Activated T-cell treated with anti-CD3 and anti-CD28 coated beads, Interleukin-2, amount 50 U/mL, for 4 hours (primary cell): ENCODE measurements at regions not wholly inside any gene's neighbourhood (a gene's known extent, or its start where the extent isn't known, plus 50 kb on each side); places are given as distances from the start of the nearest gene placed in this dataset.

Source experiments
- ATAC-seq, 2 donors: fragments of 200-7000 bp; cut with Tn5 transposase; one replicate each; pipeline ENCODE4 v1.10.0; 2021
- DNase-seq: peaks from one replicate; pipeline ENCODE4 v3.0.0-alpha.2; 2020
- H3K27me3 Mint-ChIP-seq: one replicate; pipeline ENCODE4 v1.8.0; 2021; ENCODE audit warnings: low read depth, mixed read lengths
- H3K36me3 Mint-ChIP-seq: one replicate; pipeline ENCODE4 v1.8.0; 2022; ENCODE audit warnings: mixed read lengths; ENCODE audit not compliant: insufficient read depth
- H3K4me1 Mint-ChIP-seq: one replicate; pipeline ENCODE4 v1.8.0; 2021; ENCODE audit warnings: low read depth, mixed read lengths
- H3K4me3 Mint-ChIP-seq: one replicate; pipeline ENCODE4 v1.8.0; 2021; ENCODE audit warnings: mild to moderate bottlenecking, moderate library complexity, mixed read lengths
- H3K9me3 Mint-ChIP-seq: one replicate; pipeline ENCODE4 v1.8.0; 2021; ENCODE audit warnings: mixed read lengths

- Mint-ChIP-seq H3K9me3 (no peaks in the 10 kb centered on the region), H3K36me3 (no peaks in the 10 kb centered on the region), H3K27me3 (no peaks in the 10 kb centered on the region), H3K4me3 (no peak overlapping the region), H3K4me1 (no peaks in the 10 kb centered on the region)
- DNase-seq: no peak
- ATAC-seq: no peak
These were observed 114.0 kb upstream of the C1QTNF9B start for GRCh38 chr13:24011266-24011665.

DNA sequence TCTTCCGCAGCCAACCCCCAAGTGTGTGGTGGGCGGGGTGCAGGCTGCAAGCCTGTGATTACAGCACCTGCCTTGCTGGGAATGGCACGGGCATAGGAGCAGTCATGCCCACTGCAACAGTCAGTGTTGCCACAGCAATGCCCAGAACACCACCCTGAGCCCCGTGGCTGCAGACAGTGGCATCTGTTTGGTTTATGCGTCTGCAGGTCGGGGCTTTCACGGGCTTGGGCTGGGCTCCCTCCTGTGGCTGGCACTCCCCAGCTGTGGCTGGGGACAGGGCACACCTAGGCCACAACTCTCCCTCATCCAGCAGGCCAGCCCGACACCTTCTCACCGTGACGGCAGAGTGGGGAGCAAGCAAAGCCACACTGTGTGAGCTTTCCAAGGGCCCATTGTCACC is 115.3 kb upstream of the C1QTNF9B start:
- H3K27me3 Mint-ChIP-seq: no peaks in the 10 kb centered on the region
- no peaks in the 10 kb centered on the region for H3K36me3 Mint-ChIP-seq
- DNase-seq: no peak
- H3K4me3 Mint-ChIP-seq: no peak overlapping the region
- H3K4me1 Mint-ChIP-seq: no peaks in the 10 kb centered on the region
- no peaks in the 10 kb centered on the region for H3K9me3 Mint-ChIP-seq
- no peak for ATAC-seq

DNA sequence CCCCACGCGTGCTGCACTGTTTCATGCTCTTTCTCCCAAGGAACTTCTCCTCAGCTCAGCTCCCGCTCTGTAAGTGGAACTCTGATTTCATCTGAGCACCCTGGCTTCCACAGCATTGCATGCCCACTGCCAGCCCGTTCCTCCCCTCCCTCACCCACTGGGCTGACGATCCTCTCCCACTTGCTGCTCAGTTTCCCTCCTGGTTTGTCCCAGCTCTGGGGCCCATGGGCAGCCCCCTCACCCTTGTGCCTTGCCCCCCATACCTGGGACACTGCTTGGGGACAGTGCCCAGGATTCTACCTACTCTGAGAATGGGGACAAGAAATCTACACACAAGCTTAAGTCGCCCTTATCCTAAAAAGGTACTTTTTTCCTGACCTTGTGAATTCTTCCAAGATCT is 115.9 kb upstream of the C1QTNF9B start:
- no peaks in the 10 kb centered on the region for H3K4me1 Mint-ChIP-seq
- no peak for DNase-seq
- ATAC-seq: no peak
- no peaks in the 10 kb centered on the region for H3K27me3 Mint-ChIP-seq
- no peak overlapping the region for H3K4me3 Mint-ChIP-seq
- no peaks in the 10 kb centered on the region for H3K9me3 Mint-ChIP-seq
- H3K36me3 Mint-ChIP-seq: no peaks in the 10 kb centered on the region

DNA sequence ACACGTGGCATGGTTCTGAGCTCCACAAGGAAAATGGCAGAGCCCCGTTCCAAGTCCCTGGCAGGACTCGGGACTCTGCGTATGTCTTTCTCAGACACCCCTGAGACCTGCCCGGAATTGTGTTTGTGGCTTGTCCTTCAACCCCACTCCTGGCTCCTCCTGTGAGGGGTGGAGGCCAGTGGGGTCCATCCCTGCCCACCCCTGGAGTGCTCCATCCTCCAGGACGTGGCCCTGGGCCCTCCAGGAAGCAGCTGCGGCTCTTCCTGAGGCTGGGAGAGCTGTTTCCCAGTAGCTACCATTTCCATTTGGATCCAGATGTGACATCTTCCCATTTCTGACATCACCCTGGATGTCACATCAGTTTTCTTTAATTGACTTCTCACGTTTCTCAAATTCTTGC is 118.7 kb upstream of the C1QTNF9B start:
- Mint-ChIP-seq H3K4me1 (no peaks in the 10 kb centered on the region), H3K27me3 (peaks cover under 1% of the 10 kb centered on the region), H3K4me3 (no peak overlapping the region), H3K9me3 (no peaks in the 10 kb centered on the region), H3K36me3 (no peaks in the 10 kb centered on the region)
- DNase-seq: no peak
- no peak for ATAC-seq

DNA sequence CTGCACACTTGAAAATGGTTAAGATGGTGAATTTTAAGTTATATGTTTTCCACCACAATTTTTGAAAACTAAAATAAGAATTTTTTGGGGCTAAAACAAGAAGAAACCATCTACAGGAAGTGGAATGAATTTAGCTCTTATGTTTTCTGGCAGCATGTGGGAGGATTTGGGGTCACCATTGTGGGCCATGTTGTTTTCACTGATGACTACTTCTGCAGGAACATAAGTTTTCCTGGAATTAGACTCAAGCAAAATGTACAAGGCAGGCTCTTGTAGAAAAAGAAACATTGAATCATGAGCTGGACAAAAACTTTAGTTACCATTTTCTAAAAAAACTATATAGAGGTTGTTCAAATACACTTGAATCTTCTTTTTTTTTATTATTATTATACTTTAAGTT is 125.3 kb upstream of the C1QTNF9B start:
- Mint-ChIP-seq H3K4me3 (no peak overlapping the region), H3K36me3 (no peaks in the 10 kb centered on the region), H3K4me1 (no peaks in the 10 kb centered on the region), H3K9me3 (peaks cover 5% of the 10 kb centered on the region), H3K27me3 (peaks cover 7% of the 10 kb centered on the region)
- DNase-seq: no peak
- no peak for ATAC-seq

- Mint-ChIP-seq H3K36me3 (no peaks in the 10 kb centered on the region), H3K4me1 (no peaks in the 10 kb centered on the region), H3K27me3 (peaks cover 7% of the 10 kb centered on the region), H3K4me3 (no peak overlapping the region), H3K9me3 (peaks cover 5% of the 10 kb centered on the region)
- DNase-seq (no peak), ATAC-seq (no peak)
These were observed 125.8 kb upstream of the C1QTNF9B start for GRCh38 chr13:24023073-24023472.

DNA sequence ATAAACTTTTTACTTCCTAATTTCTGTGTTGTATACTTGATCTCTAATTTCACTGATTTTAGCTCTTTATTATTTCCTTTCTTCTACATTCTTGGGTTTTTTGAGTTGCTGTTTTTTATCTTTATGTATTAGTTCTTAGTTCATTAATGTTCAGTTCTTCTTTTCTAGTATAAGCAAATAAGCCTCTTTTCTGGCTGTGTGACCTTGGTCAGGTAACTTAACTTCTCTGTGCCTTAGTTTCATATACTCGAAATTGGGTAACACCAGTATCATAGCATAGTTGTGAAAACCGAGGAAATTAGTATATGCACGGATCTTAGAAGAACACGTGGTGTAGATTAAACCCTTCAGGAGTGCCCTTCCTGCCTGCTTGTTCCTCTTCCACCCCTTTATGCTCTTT is 130.2 kb upstream of the C1QTNF9B start:
- H3K4me3 Mint-ChIP-seq: no peak overlapping the region
- no peaks in the 10 kb centered on the region for H3K4me1 Mint-ChIP-seq
- no peak for DNase-seq

GRCh38 chr13:24032252-24032651 is 128.3 kb upstream of the SPATA13 start:
- Mint-ChIP-seq H3K4me1 (no peaks in the 10 kb centered on the region), H3K4me3 (no peak overlapping the region), H3K27me3 (peaks cover 34% of the 10 kb centered on the region), H3K36me3 (no peaks in the 10 kb centered on the region), H3K9me3 (peaks cover 5% of the 10 kb centered on the region)
- ATAC-seq (no peak), DNase-seq (no peak)

More for the DNA sequence above, 130.2 kb upstream of the C1QTNF9B start:
- no peak for ATAC-seq
- Mint-ChIP-seq H3K27me3 (peaks cover 24% of the 10 kb centered on the region), H3K9me3 (peaks cover 10% of the 10 kb centered on the region), H3K36me3 (no peaks in the 10 kb centered on the region)

- peaks cover 32% of the 10 kb centered on the region for H3K27me3 Mint-ChIP-seq
- no peak for DNase-seq
- H3K9me3 Mint-ChIP-seq: peaks cover 5% of the 10 kb centered on the region
- H3K4me1 Mint-ChIP-seq: no peaks in the 10 kb centered on the region
- no peak for ATAC-seq
- H3K36me3 Mint-ChIP-seq: no peaks in the 10 kb centered on the region
- H3K4me3 Mint-ChIP-seq: no peak overlapping the region
These were observed 127.8 kb upstream of the SPATA13 start for GRCh38 chr13:24032674-24033073.

- H3K4me3 Mint-ChIP-seq: no peak overlapping the region
- H3K27me3 Mint-ChIP-seq: peaks cover 32% of the 10 kb centered on the region
These were observed 126.8 kb upstream of the SPATA13 start for GRCh38 chr13:24033527-24034302.

GRCh38 chr13:24035411-24035810 is 125.1 kb upstream of the SPATA13 start:
- ATAC-seq (no peak), DNase-seq (no peak)
- Mint-ChIP-seq H3K9me3 (no peaks in the 10 kb centered on the region), H3K36me3 (no peaks in the 10 kb centered on the region), H3K4me1 (no peaks in the 10 kb centered on the region), H3K4me3 (no peak overlapping the region), H3K27me3 (peaks cover 24% of the 10 kb centered on the region)

More at GRCh38 chr13:24033527-24034302, 126.8 kb upstream of the SPATA13 start:
- ATAC-seq (no peak), DNase-seq (no peak)
- Mint-ChIP-seq H3K4me1 (no peaks in the 10 kb centered on the region), H3K36me3 (no peaks in the 10 kb centered on the region), H3K9me3 (peaks cover 5% of the 10 kb centered on the region)

- Mint-ChIP-seq H3K4me1 (no peaks in the 10 kb centered on the region), H3K9me3 (no peaks in the 10 kb centered on the region), H3K36me3 (no peaks in the 10 kb centered on the region), H3K27me3 (peaks cover 18% of the 10 kb centered on the region), H3K4me3 (no peak overlapping the region)
- no peak for DNase-seq
- ATAC-seq: no peak
These were observed 124.4 kb upstream of the SPATA13 start for GRCh38 chr13:24036115-24036514.

DNA sequence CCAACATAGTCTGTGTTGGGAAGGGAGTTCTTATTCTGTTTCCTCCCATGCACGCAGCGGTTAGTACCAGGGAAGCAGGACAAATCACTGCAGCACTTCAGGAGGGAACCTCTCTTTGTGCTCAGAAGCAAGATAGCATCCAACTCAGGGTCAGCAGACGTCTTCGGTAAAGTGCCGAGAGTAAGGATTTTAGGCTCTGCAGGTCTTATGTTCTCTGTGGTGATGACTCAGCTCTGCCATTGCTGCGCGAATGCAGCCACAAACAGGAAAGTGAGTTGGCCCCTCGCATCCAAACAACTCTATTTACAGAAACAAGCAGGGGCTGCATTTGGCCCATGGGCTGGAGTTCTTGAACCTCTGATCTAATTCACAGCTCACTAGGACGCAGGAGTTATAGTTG is 122.1 kb upstream of the SPATA13 start:
- H3K36me3 Mint-ChIP-seq: no peaks in the 10 kb centered on the region
- peaks cover 11% of the 10 kb centered on the region for H3K27me3 Mint-ChIP-seq
- H3K4me1 Mint-ChIP-seq: no peaks in the 10 kb centered on the region
- ATAC-seq (no peak), DNase-seq (no peak)
- no peaks in the 10 kb centered on the region for H3K9me3 Mint-ChIP-seq
- H3K4me3 Mint-ChIP-seq: no peak overlapping the region

DNA sequence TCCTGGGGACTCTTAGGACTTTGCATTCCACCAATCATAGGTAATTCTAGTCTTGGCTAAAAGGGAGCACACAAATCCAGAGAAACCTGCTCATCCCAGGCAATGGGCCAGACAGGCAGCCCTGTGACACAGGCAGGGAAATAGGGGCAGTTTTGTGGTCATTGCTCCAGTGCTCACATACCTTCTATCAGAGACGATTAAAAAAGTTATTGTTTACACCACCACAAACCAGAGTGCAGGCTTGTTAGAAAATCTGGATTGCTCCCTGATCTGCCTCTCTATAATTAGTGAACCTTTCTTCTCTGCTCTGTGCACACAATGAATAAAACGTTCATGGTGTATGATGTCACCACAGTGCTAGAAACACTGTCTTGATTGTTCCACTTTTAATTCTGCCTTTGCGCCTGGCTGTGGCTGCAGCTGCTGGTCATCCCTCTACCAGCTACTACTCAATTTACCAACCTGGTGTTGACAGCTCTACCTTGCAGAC is 121.6 kb upstream of the SPATA13 start:
- H3K27me3 Mint-ChIP-seq: peaks cover 6% of the 10 kb centered on the region
- H3K4me3 Mint-ChIP-seq: no peak overlapping the region
- H3K36me3 Mint-ChIP-seq: no peaks in the 10 kb centered on the region
- H3K9me3 Mint-ChIP-seq: no peaks in the 10 kb centered on the region
- no peaks in the 10 kb centered on the region for H3K4me1 Mint-ChIP-seq
- DNase-seq (no peak), ATAC-seq (no peak)

- no peak for DNase-seq
- Mint-ChIP-seq H3K36me3 (no peaks in the 10 kb centered on the region), H3K27me3 (no peaks in the 10 kb centered on the region), H3K9me3 (no peaks in the 10 kb centered on the region), H3K4me1 (no peaks in the 10 kb centered on the region), H3K4me3 (no peak overlapping the region)
- ATAC-seq: no peak
These were observed 120.7 kb upstream of the SPATA13 start for GRCh38 chr13:24039621-24040475.
